ENCODE measurements at regions not wholly inside any gene's neighbourhood (a gene's known extent, or its start where the extent isn't known, plus 50 kb on each side); places are given as distances from the start of the nearest gene placed in this dataset.

- H3K36me3 ChIP-seq (ENCODE audit: control insufficient read depth, insufficient read depth, low read length), result no peaks in the 10 kb centered on the region
Measured at GRCh38 chr20:55745840-55746239, 259.5 kb downstream of the CBLN4 start.

GRCh38 chr20:55744896-55745295 is 260.4 kb downstream of the CBLN4 start:
- Histone ChIP-seq H3K27me3 (replicated peaks; ENCODE audit: control insufficient read depth, insufficient read depth, low read length) (no peaks in the 10 kb centered on the region), H3K36me3 (ENCODE audit: control insufficient read depth, insufficient read depth, low read length) (no peaks in the 10 kb centered on the region), H3K4me3 (replicated peaks; ENCODE audit: low read depth, low read length) (no peak overlapping the region)
- no peak for TF ChIP-seq CTCF (IDR thresholded peaks at IDR 0.05; ENCODE audit: insufficient read depth, low read length, poor library complexity, severe bottlenecking)
- DNase-seq (ENCODE audit: extremely low read depth, insufficient read length), result no peak

More at GRCh38 chr20:55745840-55746239, 259.5 kb downstream of the CBLN4 start:
- H3K4me3 ChIP-seq (replicated peaks; ENCODE audit: low read depth, low read length), result no peak overlapping the region
- no peak for DNase-seq (ENCODE audit: extremely low read depth, insufficient read length)
- no peaks in the 10 kb centered on the region for H3K27me3 ChIP-seq (replicated peaks; ENCODE audit: control insufficient read depth, insufficient read depth, low read length)
- no peak for TF ChIP-seq CTCF (IDR thresholded peaks at IDR 0.05; ENCODE audit: insufficient read depth, low read length, poor library complexity, severe bottlenecking)

GRCh38 chr20:55741801-55742200 is 263.5 kb downstream of the CBLN4 start:
- H3K27me3 ChIP-seq (replicated peaks; ENCODE audit: control insufficient read depth, insufficient read depth, low read length), result no peaks in the 10 kb centered on the region
- no peak for DNase-seq (ENCODE audit: extremely low read depth, insufficient read length)
- no peaks in the 10 kb centered on the region for H3K36me3 ChIP-seq (ENCODE audit: control insufficient read depth, insufficient read depth, low read length)
- no peak for TF ChIP-seq CTCF (IDR thresholded peaks at IDR 0.05; ENCODE audit: insufficient read depth, low read length, poor library complexity, severe bottlenecking)
- H3K4me3 ChIP-seq (replicated peaks; ENCODE audit: low read depth, low read length), result no peak overlapping the region

GRCh38 chr20:55740076-55740475 is 265.2 kb downstream of the CBLN4 start:
- no peak overlapping the region for H3K4me3 ChIP-seq (replicated peaks; ENCODE audit: low read depth, low read length)
- no peak for DNase-seq (ENCODE audit: extremely low read depth, insufficient read length)
- no peaks in the 10 kb centered on the region for H3K27me3 ChIP-seq (replicated peaks; ENCODE audit: control insufficient read depth, insufficient read depth, low read length)
- no peaks in the 10 kb centered on the region for H3K36me3 ChIP-seq (ENCODE audit: control insufficient read depth, insufficient read depth, low read length)
- no peak for TF ChIP-seq CTCF (IDR thresholded peaks at IDR 0.05; ENCODE audit: insufficient read depth, low read length, poor library complexity, severe bottlenecking)

- TF ChIP-seq CTCF (IDR thresholded peaks at IDR 0.05; ENCODE audit: insufficient read depth, low read length, poor library complexity, severe bottlenecking), result no peak
- H3K4me3 ChIP-seq (replicated peaks; ENCODE audit: low read depth, low read length), result no peak overlapping the region
- no peaks in the 10 kb centered on the region for H3K36me3 ChIP-seq (ENCODE audit: control insufficient read depth, insufficient read depth, low read length)
- no peak for DNase-seq (ENCODE audit: extremely low read depth, insufficient read length)
- H3K27me3 ChIP-seq (replicated peaks; ENCODE audit: control insufficient read depth, insufficient read depth, low read length), result no peaks in the 10 kb centered on the region
Measured at GRCh38 chr20:55730321-55730720, 275.0 kb downstream of the CBLN4 start.

GRCh38 chr20:55714736-55715135 is 290.6 kb downstream of the CBLN4 start:
- no peak for DNase-seq (ENCODE audit: extremely low read depth, insufficient read length)
- no peak overlapping the region for H3K4me3 ChIP-seq (replicated peaks; ENCODE audit: low read depth, low read length)
- no peaks in the 10 kb centered on the region for H3K27me3 ChIP-seq (replicated peaks; ENCODE audit: control insufficient read depth, insufficient read depth, low read length)
- TF ChIP-seq CTCF (IDR thresholded peaks at IDR 0.05; ENCODE audit: insufficient read depth, low read length, poor library complexity, severe bottlenecking), result no peak
- no peaks in the 10 kb centered on the region for H3K36me3 ChIP-seq (ENCODE audit: control insufficient read depth, insufficient read depth, low read length)
